ENCODE measurements at regions not wholly inside any gene's neighbourhood (a gene's known extent, or its start where the extent isn't known, plus 50 kb on each side); places are given as distances from the start of the nearest gene placed in this dataset.

- Histone ChIP-seq H3K18ac (ENCODE audit: low read length) (no peak overlapping the region), H3K36me3 (ENCODE audit: control insufficient read depth in 1 of 2, insufficient read depth in 2 of 2, low read length in 2 of 2) (no peaks in the 10 kb centered on the region), H2BK12ac (ENCODE audit: low read length) (no peak overlapping the region), H3K4ac (ENCODE audit: low read depth, low read length) (no peak overlapping the region), H2AFZ (ENCODE audit: insufficient read depth, low read length, poor library complexity) (no peak overlapping the region), H3K27ac (ENCODE audit: low read depth, low read length) (no peak overlapping the region), H3K9me3 (ENCODE audit: insufficient read depth, low read depth, low read length) (peaks cover 1% of the 10 kb centered on the region), H4K8ac (ENCODE audit: low read depth, low read length) (no peak overlapping the region), H2AK5ac (ENCODE audit: low read length) (no peak overlapping the region), H3K4me3 (ENCODE audit: low read depth, low read length) (no peak overlapping the region), H4K12ac (ENCODE audit: low read depth, low read length) (no peak overlapping the region), H3K79me1 (ENCODE audit: low read length) (peaks cover 2% of the 10 kb centered on the region), H3K4me2 (ENCODE audit: low read length) (no peak overlapping the region), H3K9ac (ENCODE audit: low read length) (no peak overlapping the region), H2BK120ac (ENCODE audit: insufficient read depth, low read length, poor library complexity) (no peak overlapping the region), H3K27me3 (ENCODE audit: insufficient read depth, low read length) (no peaks in the 10 kb centered on the region), H3K79me2 (ENCODE audit: control insufficient read depth, insufficient read depth, low read length, poor library complexity) (no peaks in the 10 kb centered on the region), H3K14ac (ENCODE audit: low read length) (no peak overlapping the region), H2BK5ac (ENCODE audit: low read depth, low read length, poor library complexity) (no peak overlapping the region), H3K4me1 (ENCODE audit: control insufficient read depth in 1 of 2, insufficient read depth in 2 of 2, low read length in 2 of 2) (peaks cover 0 to 3% of the 10 kb centered on the region in 2 experiments), H3K23ac (ENCODE audit: low read length) (no peak overlapping the region), H4K91ac (ENCODE audit: low read depth, low read length) (no peak overlapping the region)
- WGBS (ENCODE audit: extremely low coverage, insufficient coverage, insufficient read length), result no CpG with 5 or more reads among the region's 4 CpGs
- peak; percentile 39 to 75 for DNase-seq
Measured at GRCh38 chr6:10332111-10332510, 82.8 kb downstream of the TFAP2A start.

GRCh38 chr6:10331334-10331968, 83.4 kb downstream of the TFAP2A start:
- H4K8ac ChIP-seq (ENCODE audit: low read depth, low read length), result no peak overlapping the region
- H2AK5ac ChIP-seq (ENCODE audit: low read length), result no peak overlapping the region
- no peak overlapping the region for H2BK5ac ChIP-seq (ENCODE audit: low read depth, low read length, poor library complexity)
- whole genome bisulfite sequencing (ENCODE audit: extremely low coverage, insufficient coverage, insufficient read length), result no CpG with 5 or more reads among the region's 8 CpGs
- H3K36me3 ChIP-seq (ENCODE audit: control insufficient read depth in 1 of 2, insufficient read depth in 2 of 2, low read length in 2 of 2), result no peaks in the 10 kb centered on the region
- H2BK120ac ChIP-seq (ENCODE audit: insufficient read depth, low read length, poor library complexity), result no peak overlapping the region
- H3K27ac ChIP-seq (ENCODE audit: low read depth, low read length), result no peak overlapping the region
- H3K4me1 ChIP-seq (ENCODE audit: control insufficient read depth in 1 of 2, insufficient read depth in 2 of 2, low read length in 2 of 2), result peaks cover 0 to 3% of the 10 kb centered on the region in 2 experiments
- no peak overlapping the region for H4K91ac ChIP-seq (ENCODE audit: low read depth, low read length)
- H2BK12ac ChIP-seq (ENCODE audit: low read length), result no peak overlapping the region
- no peak overlapping the region for H3K23ac ChIP-seq (ENCODE audit: low read length)
- H3K9ac ChIP-seq (ENCODE audit: low read length), result no peak overlapping the region
- H3K14ac ChIP-seq (ENCODE audit: low read length), result no peak overlapping the region
- no peak overlapping the region for H2AFZ ChIP-seq (ENCODE audit: insufficient read depth, low read length, poor library complexity)
- H3K79me1 ChIP-seq (ENCODE audit: low read length), result peaks cover 2% of the 10 kb centered on the region
- peak in 1 of 2 donors; percentile 76 for DNase-seq
- no peaks in the 10 kb centered on the region for H3K79me2 ChIP-seq (ENCODE audit: control insufficient read depth, insufficient read depth, low read length, poor library complexity)
- H3K4me2 ChIP-seq (ENCODE audit: low read length), result no peak overlapping the region
- H3K18ac ChIP-seq (ENCODE audit: low read length), result no peak overlapping the region
- no peaks in the 10 kb centered on the region for H3K9me3 ChIP-seq (ENCODE audit: insufficient read depth, low read depth, low read length)
- H4K12ac ChIP-seq (ENCODE audit: low read depth, low read length), result no peak overlapping the region
- H3K4ac ChIP-seq (ENCODE audit: low read depth, low read length), result no peak overlapping the region
- H3K27me3 ChIP-seq (ENCODE audit: insufficient read depth, low read length), result no peaks in the 10 kb centered on the region
- H3K4me3 ChIP-seq (ENCODE audit: low read depth, low read length), result no peak overlapping the region

- H3K4me1 ChIP-seq (ENCODE audit: control insufficient read depth in 1 of 2, insufficient read depth in 2 of 2, low read length in 2 of 2), result peaks cover 0 to 3% of the 10 kb centered on the region in 2 experiments
- no peak overlapping the region for H3K4me2 ChIP-seq (ENCODE audit: low read length)
- no peak overlapping the region for H2BK5ac ChIP-seq (ENCODE audit: low read depth, low read length, poor library complexity)
- no peak overlapping the region for H2BK12ac ChIP-seq (ENCODE audit: low read length)
- WGBS (ENCODE audit: extremely low coverage, insufficient coverage, insufficient read length), result no CpG with 5 or more reads among the region's 2 CpGs
- no peak overlapping the region for H2AFZ ChIP-seq (ENCODE audit: insufficient read depth, low read length, poor library complexity)
- H3K4ac ChIP-seq (ENCODE audit: low read depth, low read length), result no peak overlapping the region
- no peaks in the 10 kb centered on the region for H3K9me3 ChIP-seq (ENCODE audit: insufficient read depth, low read depth, low read length)
- peaks cover 2% of the 10 kb centered on the region for H3K79me1 ChIP-seq (ENCODE audit: low read length)
- H3K27ac ChIP-seq (ENCODE audit: low read depth, low read length), result no peak overlapping the region
- H3K9ac ChIP-seq (ENCODE audit: low read length), result no peak overlapping the region
- H3K18ac ChIP-seq (ENCODE audit: low read length), result no peak overlapping the region
- no peak overlapping the region for H2AK5ac ChIP-seq (ENCODE audit: low read length)
- H3K36me3 ChIP-seq (ENCODE audit: control insufficient read depth in 1 of 2, insufficient read depth in 2 of 2, low read length in 2 of 2), result no peaks in the 10 kb centered on the region
- H4K91ac ChIP-seq (ENCODE audit: low read depth, low read length), result no peak overlapping the region
- H3K4me3 ChIP-seq (ENCODE audit: low read depth, low read length), result no peak overlapping the region
- H3K79me2 ChIP-seq (ENCODE audit: control insufficient read depth, insufficient read depth, low read length, poor library complexity), result no peaks in the 10 kb centered on the region
- no peak overlapping the region for H3K23ac ChIP-seq (ENCODE audit: low read length)
- H3K14ac ChIP-seq (ENCODE audit: low read length), result no peak overlapping the region
- H2BK120ac ChIP-seq (ENCODE audit: insufficient read depth, low read length, poor library complexity), result no peak overlapping the region
- H4K8ac ChIP-seq (ENCODE audit: low read depth, low read length), result no peak overlapping the region
- no peak overlapping the region for H4K12ac ChIP-seq (ENCODE audit: low read depth, low read length)
- no peaks in the 10 kb centered on the region for H3K27me3 ChIP-seq (ENCODE audit: insufficient read depth, low read length)
- no peak for DNase-seq
Measured at GRCh38 chr6:10330515-10330914, 84.4 kb downstream of the TFAP2A start.

GRCh38 chr6:10323018-10323417, 91.9 kb downstream of the TFAP2A start:
- Histone ChIP-seq H4K12ac (ENCODE audit: low read depth, low read length) (no peak overlapping the region), H3K9ac (ENCODE audit: low read length) (no peak overlapping the region), H3K79me1 (ENCODE audit: low read length) (peaks cover 8% of the 10 kb centered on the region), H2AFZ (ENCODE audit: insufficient read depth, low read length, poor library complexity) (no peak overlapping the region), H3K79me2 (ENCODE audit: control insufficient read depth, insufficient read depth, low read length, poor library complexity) (peaks cover 3% of the 10 kb centered on the region), H3K4me1 (ENCODE audit: control insufficient read depth in 1 of 2, insufficient read depth in 2 of 2, low read length in 2 of 2) (peaks cover 8 to 9% of the 10 kb centered on the region in 2 experiments), H3K27me3 (ENCODE audit: insufficient read depth, low read length) (no peaks in the 10 kb centered on the region), H4K8ac (ENCODE audit: low read depth, low read length) (no peak overlapping the region), H3K23ac (ENCODE audit: low read length) (no peak overlapping the region), H3K9me3 (ENCODE audit: insufficient read depth, low read depth, low read length) (peaks cover 5% of the 10 kb centered on the region), H3K27ac (ENCODE audit: low read depth, low read length) (peak overlapping the region; percentile 53), H3K14ac (ENCODE audit: low read length) (no peak overlapping the region), H3K36me3 (ENCODE audit: control insufficient read depth in 1 of 2, insufficient read depth in 2 of 2, low read length in 2 of 2) (no peaks in the 10 kb centered on the region), H4K91ac (ENCODE audit: low read depth, low read length) (no peak overlapping the region), H3K4me3 (ENCODE audit: low read depth, low read length) (no peak overlapping the region), H3K4ac (ENCODE audit: low read depth, low read length) (no peak overlapping the region), H2BK120ac (ENCODE audit: insufficient read depth, low read length, poor library complexity) (no peak overlapping the region), H3K4me2 (ENCODE audit: low read length) (peak overlapping the region; percentile 43), H3K18ac (ENCODE audit: low read length) (no peak overlapping the region), H2BK5ac (ENCODE audit: low read depth, low read length, poor library complexity) (no peak overlapping the region), H2BK12ac (ENCODE audit: low read length) (no peak overlapping the region), H2AK5ac (ENCODE audit: low read length) (no peak overlapping the region)
- peak in 1 of 2 donors; percentile 43 for DNase-seq
- no CpG with 5 or more reads among the region's 2 CpGs for WGBS (ENCODE audit: extremely low coverage, insufficient coverage, insufficient read length)
